ENCODE measurements at regions not wholly inside any gene's neighbourhood (a gene's known extent, or its start where the extent isn't known, plus 50 kb on each side); places are given as distances from the start of the nearest gene placed in this dataset.

DNA sequence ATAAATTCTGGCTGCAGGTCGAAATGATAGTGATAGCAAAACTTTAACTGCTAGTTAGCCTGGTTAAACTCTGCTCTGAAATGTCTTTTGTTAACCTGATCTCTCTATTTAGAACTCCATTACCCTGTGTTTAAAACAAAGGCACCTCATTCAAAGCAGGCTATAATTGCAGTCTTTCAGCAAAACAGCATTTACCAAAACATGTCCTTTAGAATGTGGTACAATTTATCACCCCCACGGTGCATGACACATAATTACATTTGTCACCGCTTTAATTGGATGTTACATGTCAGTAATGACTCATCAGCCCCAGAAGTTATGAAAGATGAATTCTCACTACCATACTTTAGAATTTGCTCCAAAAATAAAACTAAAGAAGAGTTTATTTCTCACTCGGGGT, 295.4 kb downstream of the TOX3 start:
- TF ChIP-seq, protein P1, sequence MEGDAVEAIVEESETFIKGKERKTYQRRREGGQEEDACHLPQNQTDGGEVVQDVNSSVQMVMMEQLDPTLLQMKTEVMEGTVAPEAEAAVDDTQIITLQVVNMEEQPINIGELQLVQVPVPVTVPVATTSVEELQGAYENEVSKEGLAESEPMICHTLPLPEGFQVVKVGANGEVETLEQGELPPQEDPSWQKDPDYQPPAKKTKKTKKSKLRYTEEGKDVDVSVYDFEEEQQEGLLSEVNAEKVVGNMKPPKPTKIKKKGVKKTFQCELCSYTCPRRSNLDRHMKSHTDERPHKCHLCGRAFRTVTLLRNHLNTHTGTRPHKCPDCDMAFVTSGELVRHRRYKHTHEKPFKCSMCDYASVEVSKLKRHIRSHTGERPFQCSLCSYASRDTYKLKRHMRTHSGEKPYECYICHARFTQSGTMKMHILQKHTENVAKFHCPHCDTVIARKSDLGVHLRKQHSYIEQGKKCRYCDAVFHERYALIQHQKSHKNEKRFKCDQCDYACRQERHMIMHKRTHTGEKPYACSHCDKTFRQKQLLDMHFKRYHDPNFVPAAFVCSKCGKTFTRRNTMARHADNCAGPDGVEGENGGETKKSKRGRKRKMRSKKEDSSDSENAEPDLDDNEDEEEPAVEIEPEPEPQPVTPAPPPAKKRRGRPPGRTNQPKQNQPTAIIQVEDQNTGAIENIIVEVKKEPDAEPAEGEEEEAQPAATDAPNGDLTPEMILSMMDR (IDR thresholded peaks at IDR 0.05), result no peak
- TF ChIP-seq EP300 (IDR thresholded peaks at IDR 0.05), result no peak
- no peak for TF ChIP-seq POLR2A (IDR thresholded peaks at IDR 0.05; ENCODE audit: low read depth)
